ENCODE measurements at regions not wholly inside any gene's neighbourhood (a gene's known extent, or its start where the extent isn't known, plus 50 kb on each side); places are given as distances from the start of the nearest gene placed in this dataset.

GRCh38 chr16:85258166-85258565 lies 145.9 kb upstream of the CIBAR2 start:
- no peak for DNase-seq

- no peak for DNase-seq
These were observed 146.4 kb upstream of the CIBAR2 start for GRCh38 chr16:85258629-85259028.

GRCh38 chr16:85259115-85259831 lies 147.0 kb upstream of the CIBAR2 start:
- DNase-seq: no peak

GRCh38 chr16:85259832-85260167 lies 147.5 kb upstream of the CIBAR2 start:
- no peak for DNase-seq

- DNase-seq: no peak
These were observed 148.9 kb upstream of the CIBAR2 start for GRCh38 chr16:85261204-85261603.

- DNase-seq: no peak
These were observed 149.6 kb upstream of the CIBAR2 start for GRCh38 chr16:85261657-85262557.

GRCh38 chr16:85262558-85263238 lies 150.4 kb upstream of the CIBAR2 start:
- DNase-seq: no peak

GRCh38 chr16:85263239-85263585 lies 150.9 kb upstream of the CIBAR2 start:
- no peak for DNase-seq

GRCh38 chr16:85264752-85265151 lies 152.5 kb upstream of the CIBAR2 start:
- DNase-seq: no peak

- DNase-seq: no peak
These were observed 153.0 kb upstream of the CIBAR2 start for GRCh38 chr16:85265161-85265784.

- DNase-seq: no peak
These were observed 153.5 kb upstream of the CIBAR2 start for GRCh38 chr16:85265810-85266209.

- no peak for DNase-seq
These were observed 154.6 kb upstream of the CIBAR2 start for GRCh38 chr16:85266857-85267256.

- no peak for DNase-seq
These were observed 155.2 kb upstream of the CIBAR2 start for GRCh38 chr16:85267414-85267945.

GRCh38 chr16:85269165-85269564 lies 156.9 kb upstream of the CIBAR2 start:
- no peak for DNase-seq

- DNase-seq: no peak
These were observed 158.1 kb upstream of the CIBAR2 start for GRCh38 chr16:85270374-85270773.

- no peak for DNase-seq
These were observed 158.9 kb upstream of the CIBAR2 start for GRCh38 chr16:85271198-85271597.

GRCh38 chr16:85273293-85273692 lies 161.0 kb upstream of the CIBAR2 start:
- no peak for DNase-seq

- DNase-seq: no peak
These were observed 162.2 kb upstream of the CIBAR2 start for GRCh38 chr16:85274501-85274900.

- no peak for DNase-seq
These were observed 162.7 kb upstream of the CIBAR2 start for GRCh38 chr16:85274924-85275323.

- peak; percentile 51 for DNase-seq
These were observed 163.4 kb upstream of the CIBAR2 start for GRCh38 chr16:85275533-85276249.

- no peak for DNase-seq
These were observed 164.0 kb upstream of the CIBAR2 start for GRCh38 chr16:85276258-85276657.

GRCh38 chr16:85276721-85277120 lies 164.4 kb upstream of the CIBAR2 start:
- no peak for DNase-seq
